GM19455 (cell line): ENCODE measurements at regions not wholly inside any gene's neighbourhood (a gene's known extent, or its start where the extent isn't known, plus 50 kb on each side); places are given as distances from the start of the nearest gene placed in this dataset.

Source experiments
- ATAC-seq: cut with Tn5 transposase; IDR thresholded peaks from one replicate; pipeline ENCODE4 v1.9.1; 2021; ENCODE audit not compliant: unreplicated experiment

GRCh38 chr6:82720992-82721391, 344.6 kb downstream of the UBE3D start:
- ATAC-seq = no peak

- no peak for ATAC-seq
Observed at GRCh38 chr6:82735790-82736189, 329.9 kb downstream of the UBE3D start.

GRCh38 chr6:82737965-82738364, 327.7 kb downstream of the UBE3D start:
- no peak for ATAC-seq

DNA sequence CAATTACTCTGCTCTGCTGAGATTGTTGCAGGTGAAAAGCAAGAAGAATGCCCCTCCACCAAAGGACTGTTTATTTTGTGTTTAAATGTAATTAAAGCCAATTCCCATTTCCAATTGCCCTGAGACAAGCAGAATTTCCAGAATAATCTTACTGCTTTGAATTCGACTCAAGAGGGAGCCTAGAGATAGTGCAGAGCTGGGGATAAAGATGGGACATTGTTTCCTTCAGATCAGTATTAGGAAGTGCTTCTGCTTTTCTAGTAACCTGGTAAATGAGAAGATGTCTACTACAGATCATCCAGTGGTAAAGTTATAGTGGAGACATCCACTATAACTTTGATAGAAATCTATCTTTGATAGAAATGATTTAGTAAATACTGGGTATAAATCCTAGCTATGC, 326.9 kb downstream of the UBE3D start:
- ATAC-seq = no peak

- ATAC-seq = no peak
Observed at GRCh38 chr6:82739303-82739702, 326.3 kb downstream of the UBE3D start.

- ATAC-seq = no peak
Observed at GRCh38 chr6:82740072-82740471, 325.6 kb downstream of the UBE3D start.

DNA sequence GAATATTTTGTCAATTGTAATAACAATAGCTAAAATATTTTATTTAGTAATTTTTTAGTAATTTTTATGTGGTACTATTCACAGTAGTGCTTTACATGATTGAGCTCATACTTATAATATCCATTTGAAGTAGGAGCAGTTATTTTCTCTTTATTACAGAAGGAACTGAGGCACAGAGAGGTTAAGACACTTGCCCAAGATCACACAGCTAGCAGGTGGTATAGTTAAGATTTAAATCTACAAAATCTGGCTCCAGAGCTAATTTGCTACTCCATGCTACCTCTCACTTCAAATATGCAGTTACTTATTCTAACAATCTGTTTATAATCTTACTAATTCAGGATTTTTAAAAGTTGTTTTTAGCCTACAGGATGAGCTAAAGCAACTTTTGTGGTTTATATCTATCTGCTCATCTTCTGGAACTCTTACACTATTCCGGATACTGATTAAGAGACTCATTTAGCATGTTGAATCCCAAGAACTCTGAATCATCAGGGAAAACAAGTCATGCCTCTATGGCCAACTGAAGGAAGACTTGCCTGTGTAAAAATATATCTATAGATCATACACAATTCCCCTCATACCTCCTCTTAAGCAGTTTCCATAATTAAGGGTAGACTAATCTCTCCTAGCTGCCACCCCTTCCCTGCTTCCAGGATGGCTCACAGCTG, 324.2 kb downstream of the UBE3D start:
- no peak for ATAC-seq

DNA sequence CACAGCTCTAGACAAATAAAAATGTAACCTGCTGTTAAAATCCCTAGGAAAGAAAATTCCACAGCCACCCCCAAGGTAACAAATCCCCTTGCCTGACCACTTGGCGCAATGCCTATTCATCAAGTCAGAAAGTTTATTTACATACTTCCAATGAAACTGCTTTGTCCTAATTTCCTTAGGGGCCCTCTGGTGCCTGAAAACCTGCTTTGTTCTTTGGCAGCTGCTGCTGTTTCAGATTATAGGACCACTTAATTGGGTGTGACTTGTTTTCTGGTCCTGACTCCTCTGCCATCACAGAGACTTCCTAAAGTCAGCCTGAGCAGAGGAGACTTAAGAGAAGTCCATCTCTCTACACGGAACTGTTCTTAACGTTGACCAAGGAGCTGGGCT, 323.6 kb downstream of the UBE3D start:
- no peak for ATAC-seq

DNA sequence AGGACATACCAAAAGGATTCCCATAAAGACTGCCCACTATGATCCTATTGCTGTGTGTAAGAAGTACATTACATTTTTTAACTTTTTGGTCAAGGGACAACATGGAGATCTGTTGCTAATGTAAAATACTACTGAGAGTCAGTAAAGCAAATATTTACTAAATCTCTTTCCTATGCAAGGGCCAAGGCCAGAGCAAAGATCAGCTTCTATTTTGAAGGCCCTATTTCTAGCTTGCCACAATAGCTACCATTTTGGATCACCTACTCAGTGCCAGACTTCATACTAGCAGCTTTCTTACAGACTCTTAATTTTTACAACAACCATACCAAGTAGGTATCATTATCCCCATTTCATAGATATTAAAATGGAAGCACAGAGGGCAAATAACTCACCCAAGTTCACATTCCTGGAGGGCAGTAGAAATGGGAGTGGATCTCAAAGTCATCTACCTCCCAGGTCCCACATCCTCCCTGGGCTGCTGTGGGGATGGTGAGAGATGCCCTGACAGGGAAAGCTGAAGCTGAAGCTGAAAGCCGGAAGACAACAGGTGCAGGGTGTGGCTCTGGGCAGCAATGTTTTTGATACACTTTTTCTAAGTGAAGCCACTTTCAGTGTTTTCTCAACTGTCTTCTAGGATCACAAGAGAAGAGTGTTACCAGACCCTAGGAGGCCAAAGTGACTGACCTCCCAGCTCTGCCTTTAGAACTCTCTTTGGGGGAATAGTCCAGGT, 321.2 kb downstream of the UBE3D start:
- no peak for ATAC-seq

GRCh38 chr6:82750556-82750955, 315.1 kb downstream of the UBE3D start:
- no peak for ATAC-seq

DNA sequence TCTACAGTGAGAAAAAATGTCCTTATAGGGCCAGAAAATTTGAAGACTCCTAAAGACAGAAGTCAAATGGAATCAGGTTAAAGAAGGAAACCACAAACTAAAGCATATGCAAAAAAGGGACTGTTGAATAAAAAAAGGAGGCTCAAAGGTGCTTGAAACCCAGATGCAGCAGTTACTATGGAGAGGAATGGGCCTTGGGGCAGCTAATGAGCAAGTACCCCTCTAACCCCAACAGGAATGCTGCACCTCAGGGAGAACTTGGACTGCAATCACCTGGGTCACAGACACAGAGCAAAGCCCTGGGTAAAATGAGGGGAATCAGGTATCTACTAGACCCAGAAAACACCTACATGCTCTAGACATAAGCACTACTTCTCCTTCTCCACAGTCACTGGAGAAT, 313.9 kb downstream of the UBE3D start:
- ATAC-seq = no peak

DNA sequence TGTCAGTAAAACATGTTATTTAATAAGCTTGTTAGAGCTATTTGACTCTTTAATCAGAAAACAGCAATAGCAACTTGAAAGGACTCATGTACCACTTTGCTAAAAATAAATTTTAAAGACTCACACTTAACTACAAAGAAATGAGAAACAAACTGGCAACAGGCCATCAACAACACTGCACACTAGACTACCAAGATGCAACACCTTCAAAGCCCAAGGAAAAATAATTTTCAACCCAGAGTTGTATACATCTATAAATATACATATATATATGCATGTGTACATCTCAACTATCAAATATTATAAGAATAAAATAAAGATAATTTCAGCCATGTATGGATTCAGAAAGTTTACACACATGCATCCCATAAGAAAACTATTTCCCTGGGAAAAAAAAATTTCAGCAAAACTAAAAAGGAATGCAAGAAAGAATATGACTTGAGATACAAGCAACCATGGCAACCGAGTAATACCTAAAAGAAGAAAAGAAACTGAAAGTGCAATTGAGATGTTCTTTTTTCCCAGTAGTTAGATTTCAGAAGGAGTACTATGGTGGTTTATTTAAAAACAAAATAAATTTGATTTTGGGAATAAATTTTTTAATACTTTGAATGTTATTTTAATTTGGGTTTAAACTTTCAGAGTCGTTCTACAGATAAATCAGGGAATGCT, 303.8 kb downstream of the UBE3D start:
- no peak for ATAC-seq

- ATAC-seq = no peak
Observed at GRCh38 chr6:82766476-82766875, 299.2 kb downstream of the UBE3D start.

- no peak for ATAC-seq
Observed at GRCh38 chr6:82767037-82767436, 298.6 kb downstream of the UBE3D start.

- no peak for ATAC-seq
Observed at GRCh38 chr6:82767447-82767846, 298.2 kb downstream of the UBE3D start.

DNA sequence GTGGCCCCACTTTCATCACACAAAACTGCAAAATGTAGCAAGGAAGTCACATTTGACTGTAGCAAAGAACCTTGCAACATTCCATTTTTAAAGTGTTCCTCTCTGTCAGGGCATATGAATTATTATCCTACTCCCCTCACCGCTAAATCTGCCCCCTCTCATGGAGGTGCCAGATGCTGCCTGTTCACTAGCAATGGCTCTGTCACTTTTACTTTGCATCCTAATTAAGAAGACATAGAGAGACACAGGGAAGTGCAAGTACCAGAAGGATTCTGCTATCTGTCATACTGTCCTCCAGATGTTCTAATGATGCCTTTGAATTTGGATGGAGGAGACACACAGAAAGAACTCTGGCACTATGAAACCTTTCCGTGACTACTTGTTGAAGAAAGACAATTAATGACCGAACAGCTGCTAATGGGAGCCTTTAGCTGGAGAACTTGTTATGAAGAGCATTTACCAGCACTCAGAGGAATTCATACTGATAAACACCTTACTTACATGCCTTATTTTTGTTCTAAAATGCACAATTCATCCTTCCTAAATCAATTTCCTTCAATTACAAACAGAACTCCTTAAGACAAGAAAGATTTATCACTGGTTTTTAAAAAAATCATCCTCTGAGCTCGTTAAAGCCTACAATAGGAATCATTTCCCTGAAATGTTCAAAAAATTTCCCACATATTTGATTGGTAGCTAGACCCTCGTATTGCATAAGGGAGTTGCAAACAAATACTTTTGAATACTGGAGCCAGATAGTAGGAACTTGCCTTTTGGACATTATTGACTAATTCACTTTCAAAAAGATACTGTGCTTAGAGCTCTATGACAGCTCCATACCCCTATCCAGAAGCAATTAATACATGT, 292.6 kb downstream of the UBE3D start:
- ATAC-seq = no peak

DNA sequence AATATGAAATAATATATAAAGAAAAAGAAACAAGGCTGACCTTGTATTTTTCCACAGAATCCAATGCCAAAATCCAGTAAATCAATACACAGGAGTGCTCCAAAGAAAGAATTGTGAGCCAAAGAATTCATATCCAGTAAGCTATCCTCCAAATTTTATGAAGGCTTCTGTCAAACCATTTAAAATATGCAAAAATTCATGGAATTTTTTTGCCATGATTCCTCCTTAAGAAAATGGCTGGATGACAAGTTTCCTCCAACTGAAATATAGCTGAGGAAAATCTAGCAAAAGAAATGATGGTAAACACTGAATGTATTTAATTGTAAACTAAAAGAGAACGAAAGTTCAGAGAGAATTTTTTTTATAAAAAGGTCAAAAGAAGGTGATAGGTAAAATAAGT, 290.3 kb downstream of the UBE3D start:
- ATAC-seq = no peak

- ATAC-seq = no peak
Observed at GRCh38 chr6:82775981-82776380, 289.7 kb downstream of the UBE3D start.

- ATAC-seq = no peak
Observed at GRCh38 chr6:82779041-82779440, 286.6 kb downstream of the UBE3D start.

GRCh38 chr6:82780334-82780733, 285.3 kb downstream of the UBE3D start:
- no peak for ATAC-seq

DNA sequence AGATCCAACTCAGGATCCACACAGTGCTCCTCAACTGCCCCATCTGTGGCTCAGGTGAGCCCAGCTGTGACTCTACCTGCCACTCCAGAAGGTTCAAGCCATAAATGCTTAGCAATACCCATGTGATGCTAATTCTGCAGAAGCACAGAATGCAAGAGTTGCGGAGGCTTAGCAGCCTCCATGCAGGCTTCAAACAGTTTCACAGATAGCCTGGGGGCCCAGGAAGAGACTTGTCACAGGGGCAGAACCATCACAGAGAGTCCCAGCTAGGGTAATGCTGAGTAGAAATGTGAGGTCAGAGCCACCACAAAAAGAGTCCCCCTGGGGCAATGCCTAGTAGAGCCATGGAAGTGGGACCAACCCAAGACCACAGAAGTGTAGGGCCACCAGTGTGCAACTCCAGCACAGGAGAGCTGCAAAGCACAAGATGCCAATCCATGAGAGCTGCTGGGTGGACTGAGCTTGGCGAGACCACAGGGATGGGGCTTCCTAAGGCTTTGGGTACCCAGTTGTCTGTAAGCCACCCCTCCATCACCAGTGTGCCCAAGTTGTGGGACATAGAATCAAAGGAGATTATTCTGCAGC, 283.9 kb downstream of the UBE3D start:
- no peak for ATAC-seq
